AG04450 (cell line): ENCODE measurements at regions not wholly inside any gene's neighbourhood (a gene's known extent, or its start where the extent isn't known, plus 50 kb on each side); places are given as distances from the start of the nearest gene placed in this dataset.

Source experiments
- CTCF ChIA-PET: fragments of 300-600, 350-600 bp; formaldehyde crosslinking; extraction: SDS; loops from one replicate; lab custom pipeline; 2022; ENCODE audit warnings: antibody characterized with exemption, inconsistent platforms; lab: Charles Lee
- POLR2A ChIA-PET: fragments of 350-600 bp; formaldehyde crosslinking; extraction: SDS; loops from one replicate; lab custom pipeline; 2021; ENCODE audit warnings: antibody characterized with exemption, inconsistent platforms; lab: Yijun Ruan, JAX
- DNase-seq: peaks from one replicate; pipeline ENCODE4 v3.0.0-alpha.2; 2011; ENCODE audit warnings: low read depth, low spot score
- H3K27ac ChIP-seq: one replicate; pipeline ENCODE4 v1.5.1; 2012; ENCODE audit warnings: low read depth, low read length, control low read depth
- H3K27me3 ChIP-seq: one replicate; pipeline ENCODE4 v1.6.0; 2012; ENCODE audit warnings: low read length; ENCODE audit not compliant: control insufficient read depth, insufficient read depth
- H3K4me3 ChIP-seq: 2 replicates; pipeline ENCODE4 v1.5.1; 2011; ENCODE audit warnings: mild to moderate bottlenecking, low read depth, low read length, control low read depth
- H3K9me3 ChIP-seq: 2 replicates; pipeline ENCODE4 v1.5.1; 2012; ENCODE audit warnings: low read length; ENCODE audit not compliant: control insufficient read depth, insufficient read depth
- TF ChIP-seq, protein P1 (sequence below): IDR thresholded peaks from 2 replicates; pipeline ENCODE4 v1.5.1; 2011; ENCODE audit warnings: low read depth, low read length, control low read depth, inconsistent platforms

DNA sequence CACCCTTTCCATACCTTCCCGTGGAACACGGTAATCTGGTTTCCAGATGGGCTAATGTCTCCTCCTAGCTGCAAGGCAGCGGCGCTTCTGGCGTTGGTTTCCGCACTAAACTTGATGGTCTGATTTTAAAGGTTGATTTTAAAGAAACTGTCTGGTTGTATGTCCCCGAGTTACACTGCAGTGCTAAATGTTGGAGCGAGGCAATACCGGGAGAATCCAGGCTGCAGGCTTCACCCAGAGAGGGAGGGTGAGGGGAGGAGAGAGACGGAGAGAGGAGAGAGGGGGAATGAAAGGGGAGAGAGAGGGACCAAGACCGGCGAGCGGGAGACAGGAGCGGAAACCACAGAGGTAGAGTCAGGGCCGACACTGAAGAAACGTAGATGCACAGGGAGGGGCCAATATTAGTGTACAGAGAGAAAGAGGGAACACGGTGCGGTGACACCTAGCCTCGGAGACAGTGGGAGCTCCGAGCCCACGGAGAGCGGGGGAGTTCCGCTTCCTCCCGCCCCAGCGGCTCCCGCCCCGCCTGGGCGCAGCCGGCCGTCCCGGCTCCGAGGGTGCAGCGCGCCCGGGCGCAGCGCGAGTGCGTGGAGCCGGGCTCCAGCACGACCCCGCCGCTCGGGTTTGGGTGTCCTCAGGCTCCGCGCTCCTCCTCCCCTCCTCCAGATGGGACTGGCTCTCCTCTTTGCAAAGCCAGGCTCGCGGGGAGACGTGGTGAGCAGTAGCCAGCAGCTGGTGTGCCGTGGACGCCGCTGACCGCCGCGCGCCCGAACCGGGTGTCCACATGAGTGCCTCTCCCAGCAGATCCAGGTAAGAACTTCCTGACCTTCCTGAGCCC is 71.9 kb upstream of the GRAMD1B start:
- ChIA-PET CTCF (no interaction called here), POLR2A (no interaction called here)
- Histone ChIP-seq H3K9me3 (no peaks in the 10 kb centered on the region; the same call in 1 of the 2 replicates), H3K4me3 (peak overlapping the region; percentile 43), H3K27me3 (peaks cover 50% of the 10 kb centered on the region), H3K27ac (no peak overlapping the region)
- TF ChIP-seq, protein P1, sequence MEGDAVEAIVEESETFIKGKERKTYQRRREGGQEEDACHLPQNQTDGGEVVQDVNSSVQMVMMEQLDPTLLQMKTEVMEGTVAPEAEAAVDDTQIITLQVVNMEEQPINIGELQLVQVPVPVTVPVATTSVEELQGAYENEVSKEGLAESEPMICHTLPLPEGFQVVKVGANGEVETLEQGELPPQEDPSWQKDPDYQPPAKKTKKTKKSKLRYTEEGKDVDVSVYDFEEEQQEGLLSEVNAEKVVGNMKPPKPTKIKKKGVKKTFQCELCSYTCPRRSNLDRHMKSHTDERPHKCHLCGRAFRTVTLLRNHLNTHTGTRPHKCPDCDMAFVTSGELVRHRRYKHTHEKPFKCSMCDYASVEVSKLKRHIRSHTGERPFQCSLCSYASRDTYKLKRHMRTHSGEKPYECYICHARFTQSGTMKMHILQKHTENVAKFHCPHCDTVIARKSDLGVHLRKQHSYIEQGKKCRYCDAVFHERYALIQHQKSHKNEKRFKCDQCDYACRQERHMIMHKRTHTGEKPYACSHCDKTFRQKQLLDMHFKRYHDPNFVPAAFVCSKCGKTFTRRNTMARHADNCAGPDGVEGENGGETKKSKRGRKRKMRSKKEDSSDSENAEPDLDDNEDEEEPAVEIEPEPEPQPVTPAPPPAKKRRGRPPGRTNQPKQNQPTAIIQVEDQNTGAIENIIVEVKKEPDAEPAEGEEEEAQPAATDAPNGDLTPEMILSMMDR: no peak
- no peak for DNase-seq

DNA sequence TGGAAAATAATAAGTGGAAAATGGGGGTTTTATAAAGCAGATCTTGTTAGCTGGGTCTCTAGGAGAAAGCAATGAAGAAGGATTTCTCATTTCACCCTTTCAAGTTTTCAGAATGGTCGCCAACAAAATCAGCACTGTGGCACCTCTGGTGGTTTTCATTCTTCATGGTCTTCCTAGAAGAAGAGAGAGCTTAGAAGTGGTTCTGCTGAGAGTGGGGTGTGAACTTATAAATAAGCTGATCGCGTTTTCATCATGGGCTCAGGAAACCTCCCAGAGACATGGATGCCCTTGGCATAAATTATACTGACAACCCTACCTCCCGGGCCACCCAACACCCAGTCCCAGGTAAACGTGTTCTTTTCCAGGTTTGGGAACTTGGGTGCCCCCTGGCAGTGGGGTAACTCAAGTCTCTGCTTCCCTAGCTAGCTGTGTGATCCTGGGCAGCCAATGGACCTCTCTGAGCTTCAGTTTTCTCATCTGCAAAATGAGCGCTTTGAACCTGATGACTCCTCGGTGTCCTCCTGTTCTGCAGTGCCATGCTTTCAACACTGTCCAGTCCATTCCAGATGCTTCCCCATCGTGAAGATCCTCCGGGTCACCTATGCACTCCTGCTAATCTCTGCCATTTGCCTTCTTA is 72.6 kb upstream of the GRAMD1B start:
- Histone ChIP-seq H3K27me3 (peaks cover 51% of the 10 kb centered on the region), H3K27ac (no peak overlapping the region), H3K9me3 (no peaks in the 10 kb centered on the region; the same call in 1 of the 2 replicates), H3K4me3 (no peak overlapping the region)
- CTCF ChIA-PET: no interaction called here
- no peak for DNase-seq
- POLR2A ChIA-PET: no interaction called here
- TF ChIP-seq, protein P1: no peak

DNA sequence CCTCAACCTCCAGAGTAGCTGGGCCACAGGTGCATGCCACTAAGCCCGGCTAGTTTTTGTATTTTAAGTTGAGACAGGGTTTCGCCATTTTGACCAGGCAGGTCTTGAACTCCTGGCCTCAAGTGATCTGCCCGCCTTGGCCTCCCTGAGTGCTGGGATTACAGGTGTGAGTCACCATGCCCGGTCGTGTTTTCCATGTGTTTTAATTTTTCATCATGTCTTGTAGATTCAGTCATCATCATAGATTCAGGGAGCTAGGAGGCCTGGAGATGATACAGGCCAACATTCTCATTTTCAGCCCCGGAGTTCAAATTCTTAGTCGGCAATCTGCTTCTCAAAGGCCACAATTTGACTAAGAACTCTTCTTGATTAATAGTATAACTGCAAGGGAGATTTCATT is 73.5 kb upstream of the GRAMD1B start:
- H3K27ac ChIP-seq: no peak overlapping the region
- H3K9me3 ChIP-seq: no peaks in the 10 kb centered on the region; the same call in 1 of the 2 replicates
- H3K4me3 ChIP-seq: no peak overlapping the region
- TF ChIP-seq, protein P1: no peak
- ChIA-PET CTCF (interaction anchor here (1.1 kb wide), 1 partner anchor 95 kb away, joined by 3 read pairs; no protein-coding TSS in a partner anchor), POLR2A (no interaction called here)
- peaks cover 46% of the 10 kb centered on the region for H3K27me3 ChIP-seq
- no peak for DNase-seq

DNA sequence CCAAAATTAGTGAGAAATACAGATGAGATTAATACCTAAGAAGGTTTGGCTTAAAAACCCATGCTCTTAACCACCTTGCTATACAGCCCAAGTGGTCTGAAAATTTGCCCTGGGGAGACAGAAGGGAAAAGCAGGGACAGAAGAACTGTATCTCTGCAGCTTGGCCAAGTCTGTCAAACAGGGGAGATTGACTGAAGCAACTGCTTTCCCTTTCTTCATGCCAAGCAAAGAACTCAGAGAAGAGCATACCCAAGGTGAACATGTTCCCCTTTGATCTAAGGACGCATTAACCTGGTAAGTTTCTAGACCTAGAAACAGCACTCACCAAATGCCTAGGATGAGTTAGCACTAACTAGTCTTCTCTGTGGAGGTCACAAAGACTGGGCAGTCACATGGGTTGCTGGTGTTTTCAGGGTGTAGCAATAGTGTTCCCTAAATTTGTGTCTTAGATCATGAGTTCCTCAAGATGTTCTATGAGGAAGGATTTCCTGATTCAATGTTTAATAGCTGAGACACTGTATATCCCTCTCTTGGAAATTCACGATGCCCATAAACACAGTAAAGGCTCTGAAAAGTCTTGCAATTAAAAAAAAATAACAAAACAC is 75.6 kb upstream of the GRAMD1B start:
- H3K4me3 ChIP-seq: no peak overlapping the region
- no peaks in the 10 kb centered on the region; the same call in 1 of the 2 replicates for H3K9me3 ChIP-seq
- TF ChIP-seq, protein P1: no peak
- POLR2A ChIA-PET: no interaction called here
- H3K27me3 ChIP-seq: peaks cover 42% of the 10 kb centered on the region
- no peak overlapping the region for H3K27ac ChIP-seq
- CTCF ChIA-PET: no interaction called here
- DNase-seq: no peak

DNA sequence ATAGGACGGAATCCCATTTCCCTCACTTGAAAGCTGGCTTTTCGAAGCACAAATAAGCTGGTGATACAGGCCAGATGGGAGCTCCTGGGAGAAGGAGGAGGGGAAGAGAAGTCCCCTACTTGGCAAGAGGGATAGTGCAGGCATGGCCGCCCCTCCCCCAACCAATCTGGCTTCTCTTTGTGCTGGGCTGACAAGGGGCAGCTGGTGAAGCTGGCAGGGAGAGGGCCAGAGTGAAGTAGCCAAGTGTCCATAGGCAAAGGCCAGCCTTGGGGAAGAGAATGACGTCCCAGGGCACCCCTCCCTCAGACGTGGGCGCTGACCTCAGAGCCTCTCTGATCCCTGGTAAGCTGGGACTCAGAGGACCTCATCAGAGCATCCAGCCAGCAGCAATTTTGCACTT is 78.7 kb upstream of the GRAMD1B start:
- POLR2A ChIA-PET: no interaction called here
- CTCF ChIA-PET: no interaction called here
- Histone ChIP-seq H3K27ac (no peak overlapping the region), H3K27me3 (peaks cover 20% of the 10 kb centered on the region), H3K4me3 (no peak overlapping the region), H3K9me3 (no peaks in the 10 kb centered on the region)
- TF ChIP-seq, protein P1: no peak
- DNase-seq: no peak
